AML-193 (cell line): ENCODE measurements at regions not wholly inside any gene's neighbourhood (a gene's known extent, or its start where the extent isn't known, plus 50 kb on each side); places are given as distances from the start of the nearest gene placed in this dataset.
"Not testable (repeated sequence)": the region's sequence is repeated elsewhere in the genome, so short reads cannot be mapped to it uniquely, and the experiment has no call there.

Source experiments
- DNase-seq, 2 experiments: peaks; one replicate each; lab custom pipeline; 2025; lab: John Stamatoyannopoulos, UW

DNA sequence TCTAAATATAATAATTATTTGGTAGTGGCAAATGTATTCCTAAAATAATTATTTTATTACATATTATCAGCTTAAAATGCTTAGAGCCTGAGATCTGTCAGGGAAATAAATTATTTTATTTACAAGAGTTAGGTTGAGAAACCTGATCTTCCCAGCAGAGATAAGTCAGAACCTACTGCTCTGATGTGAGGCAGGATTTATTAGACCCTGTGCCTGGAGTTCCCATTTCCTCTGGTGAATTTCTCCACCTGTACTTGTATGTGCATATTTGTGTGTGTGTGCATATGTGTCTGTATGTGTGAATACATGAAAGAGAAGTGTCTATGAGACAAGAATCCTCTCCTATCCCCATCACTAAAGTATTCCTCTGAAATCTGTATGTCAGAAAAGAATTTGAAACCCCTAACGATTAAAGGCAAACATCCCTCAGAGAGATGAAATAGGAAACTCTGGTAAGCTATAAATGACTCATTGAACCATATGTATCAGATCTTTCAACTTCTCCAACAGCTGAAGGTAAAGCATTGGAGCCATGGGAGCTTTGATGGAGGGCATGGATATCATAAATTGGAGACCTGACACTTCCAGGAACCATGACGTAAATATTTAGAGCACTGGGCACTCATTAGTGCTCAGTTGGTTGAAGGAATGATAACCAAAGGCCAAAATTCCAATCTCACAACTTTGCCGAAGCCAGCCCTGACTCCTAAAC is 190.9 kb downstream of the XPNPEP1 start:
- no peak for DNase-seq

DNA sequence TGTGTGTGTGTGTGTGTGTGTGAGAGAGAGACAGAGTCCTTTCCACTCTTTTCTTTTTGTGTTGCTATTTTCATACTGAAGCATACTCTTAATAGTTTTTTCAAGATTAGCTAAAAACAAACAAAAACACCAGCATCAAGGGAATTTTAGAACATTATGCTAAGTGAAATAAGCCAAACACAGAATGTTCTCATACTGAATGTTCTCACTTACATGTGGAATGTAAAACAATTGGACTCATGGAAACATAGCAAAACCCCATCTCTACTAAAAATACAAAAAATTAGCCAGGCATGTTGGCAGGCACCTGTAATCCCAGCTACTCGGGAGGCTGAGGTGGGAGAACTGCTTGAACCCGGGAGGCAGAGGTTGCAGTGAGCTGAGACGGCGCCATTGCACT is 193.4 kb downstream of the XPNPEP1 start:
- not testable (repeated sequence) for DNase-seq

DNA sequence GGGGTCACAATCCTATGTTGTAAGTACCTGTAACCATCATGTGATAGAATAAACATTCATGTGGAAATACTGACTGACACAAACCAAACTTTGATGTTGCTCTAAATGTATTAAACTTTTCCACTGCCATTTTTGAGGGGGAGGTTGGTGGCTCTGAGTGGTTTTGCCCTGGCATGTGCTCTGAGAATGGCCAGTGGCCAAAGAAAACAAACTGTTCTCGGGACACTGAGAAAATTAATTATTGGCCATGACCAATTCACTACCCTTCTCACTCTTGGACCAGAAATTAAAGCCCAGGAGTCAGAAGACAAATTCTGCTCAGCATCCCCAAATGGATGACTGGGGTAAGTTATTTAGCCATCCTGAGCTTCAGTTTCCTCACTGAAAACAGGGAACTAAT is 195.9 kb downstream of the XPNPEP1 start:
- DNase-seq: no peak

DNA sequence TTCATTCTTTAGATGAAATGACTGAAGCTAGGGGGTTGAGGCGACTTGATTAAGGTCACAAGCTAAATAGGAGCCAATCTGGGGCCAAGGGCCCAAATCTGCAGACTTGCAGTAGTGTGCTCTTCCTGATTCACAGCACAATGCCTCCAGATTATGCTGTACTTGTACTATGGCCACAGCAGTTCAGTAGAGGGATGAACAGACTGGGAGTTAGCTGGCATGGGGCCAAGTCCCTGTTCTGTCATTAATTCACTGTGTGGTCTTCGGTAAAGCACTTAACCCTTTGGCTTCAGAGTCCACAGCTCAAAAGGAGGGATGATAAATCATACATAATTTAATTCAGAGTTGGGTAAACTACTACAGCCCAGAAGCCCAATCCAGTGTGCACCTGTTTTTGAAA is 196.8 kb downstream of the XPNPEP1 start:
- no peak for DNase-seq

DNA sequence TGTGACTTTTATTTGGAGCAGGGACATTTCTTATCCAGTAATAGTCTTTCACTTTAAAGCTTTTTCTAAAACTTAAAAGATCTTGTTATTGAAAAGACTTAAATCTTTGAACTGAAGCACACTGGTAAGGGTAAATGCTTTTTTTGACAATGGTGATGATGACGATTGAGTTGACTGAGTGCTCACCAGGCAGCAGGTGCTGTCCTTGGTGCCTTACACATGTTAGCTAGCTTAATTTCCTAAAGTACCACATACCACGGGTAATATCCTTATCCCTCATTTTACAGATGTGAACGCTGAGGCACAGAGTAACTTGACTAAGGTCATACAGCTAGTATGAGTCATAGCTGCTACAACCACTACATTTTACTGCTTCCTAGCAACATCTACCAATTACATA is 200.0 kb downstream of the XPNPEP1 start:
- DNase-seq: no peak

DNA sequence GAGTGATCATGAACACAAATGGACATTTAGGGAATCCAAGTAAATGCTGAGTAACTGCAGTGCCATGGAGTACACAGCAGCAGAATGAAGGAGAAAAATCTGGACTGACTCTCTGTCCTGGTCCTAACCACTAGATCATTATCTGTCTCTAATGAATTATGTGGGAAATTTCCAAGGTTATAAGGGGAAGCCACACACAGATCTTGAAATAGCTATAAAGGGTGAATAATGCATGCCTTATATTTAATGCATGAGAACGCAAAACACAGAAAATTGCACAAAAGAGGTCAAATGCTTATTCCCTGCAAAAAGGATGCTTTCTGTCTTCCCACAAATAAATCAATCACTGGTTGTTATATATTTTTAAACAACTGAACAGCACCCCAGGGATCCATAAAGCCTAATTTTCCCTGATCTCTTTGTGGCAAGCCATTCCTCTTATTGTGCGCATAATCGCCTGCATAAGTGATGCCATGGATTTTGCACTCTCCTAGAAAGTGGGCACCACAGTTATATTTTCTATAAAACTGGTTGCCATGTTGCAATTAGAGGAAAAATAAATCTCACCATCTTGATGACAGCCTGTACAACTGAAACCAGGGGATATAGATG is 201.8 kb downstream of the XPNPEP1 start:
- no peak for DNase-seq

DNA sequence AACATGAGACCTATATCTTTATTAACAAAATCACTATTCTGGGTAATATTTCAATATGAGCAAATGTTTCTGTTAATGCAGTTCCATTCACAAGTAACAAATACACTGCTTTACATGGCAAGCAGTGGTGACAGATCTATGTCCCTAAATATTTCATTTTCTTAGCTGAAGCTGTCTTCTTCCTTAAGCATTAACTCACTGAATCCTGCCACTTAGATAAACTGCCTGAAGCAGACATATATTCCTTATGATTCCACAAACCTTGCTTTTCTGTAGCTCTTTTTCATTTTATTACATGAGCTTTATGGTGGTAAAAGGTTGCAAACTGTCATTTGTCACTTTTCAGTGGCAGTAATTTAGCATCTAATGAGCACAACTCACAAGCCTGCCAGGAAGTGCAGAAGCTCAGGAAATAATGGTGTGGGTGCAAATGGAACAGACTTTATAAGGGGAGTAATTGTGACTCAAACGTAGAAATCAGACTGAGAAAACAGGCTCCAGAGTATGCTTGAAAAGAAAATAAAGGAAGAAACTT is 217.2 kb downstream of the XPNPEP1 start:
- no peak for DNase-seq

DNA sequence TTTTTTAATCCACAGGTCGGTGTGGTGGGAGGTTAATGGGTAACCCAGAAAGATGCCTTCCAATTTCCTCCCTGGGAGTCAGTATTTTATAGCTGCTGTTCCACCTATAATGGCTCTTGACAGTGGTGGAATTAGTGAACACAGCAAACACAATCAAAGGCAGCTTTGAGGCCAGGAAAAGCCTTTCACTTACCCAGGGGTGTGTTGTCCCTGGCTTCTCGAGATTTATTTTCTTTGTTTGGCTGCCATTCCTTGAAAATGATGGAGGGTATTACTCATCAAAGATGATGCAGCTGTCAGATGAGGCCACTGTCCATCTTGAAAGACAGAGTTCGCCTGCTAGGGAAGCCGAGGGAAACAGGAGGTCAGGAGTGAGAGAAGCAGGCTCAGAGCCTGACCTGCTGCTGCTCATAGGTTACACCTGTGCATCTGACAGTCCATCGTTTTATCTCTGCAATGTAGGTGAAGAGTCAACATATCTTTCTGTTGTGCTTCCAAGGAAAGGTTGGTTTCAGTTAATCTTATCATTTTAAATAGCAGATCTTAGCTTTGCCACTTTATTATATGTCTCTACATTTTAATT is 221.6 kb downstream of the XPNPEP1 start:
- DNase-seq: no peak

DNA sequence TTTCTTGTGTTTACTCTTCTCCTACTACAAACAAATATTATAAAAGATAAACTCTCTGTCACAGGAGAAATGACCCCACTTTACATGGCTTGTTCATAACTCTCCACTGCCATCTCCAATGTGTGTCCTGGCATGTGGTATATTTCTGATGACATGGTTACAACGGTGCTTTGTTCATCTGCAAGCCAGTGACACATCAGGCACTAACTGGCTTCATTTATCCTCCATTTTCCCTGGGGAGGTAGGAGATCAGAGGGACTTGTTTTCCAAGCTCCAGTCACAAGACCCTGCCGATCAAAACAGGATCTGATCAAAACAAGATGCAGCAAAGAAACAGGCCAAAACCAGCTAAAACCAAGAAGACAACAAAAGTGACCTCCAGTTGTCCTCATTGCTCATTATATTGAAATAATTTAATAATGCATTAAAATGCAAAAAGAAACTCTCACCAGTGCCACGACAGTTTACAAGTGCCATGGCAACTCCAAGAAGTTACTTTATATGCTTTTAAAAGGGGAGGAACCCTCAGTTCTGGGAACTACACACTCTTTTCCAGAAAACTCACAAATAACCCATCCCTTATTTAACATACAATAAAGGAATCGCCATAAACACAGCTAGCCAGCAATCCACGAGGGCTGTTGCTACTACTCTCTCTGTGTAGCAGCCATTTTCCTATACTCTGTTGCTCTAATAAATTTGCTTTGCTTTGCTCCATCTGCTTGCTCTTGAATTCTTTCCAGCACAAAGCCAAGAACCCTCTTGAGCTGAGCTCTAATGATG is 224.2 kb downstream of the XPNPEP1 start:
- DNase-seq: no peak

DNA sequence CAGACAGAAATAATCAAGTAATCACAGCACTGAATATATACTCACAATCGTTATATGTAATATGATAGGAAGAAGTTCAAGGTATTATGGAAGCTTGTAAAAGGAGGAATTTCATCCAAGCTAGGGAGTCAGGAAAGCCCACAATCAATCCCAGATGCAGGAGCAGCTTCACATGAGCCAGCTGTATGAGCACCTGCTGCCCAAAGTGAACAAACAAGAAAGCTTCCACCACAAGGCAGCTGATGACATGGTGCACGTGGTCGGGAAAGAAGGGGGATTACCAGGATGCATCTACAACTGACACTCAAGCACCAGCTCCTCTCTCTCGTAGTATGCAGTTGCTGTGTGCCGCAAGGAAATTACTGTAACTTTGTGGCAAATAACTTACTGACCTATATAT is 225.2 kb downstream of the XPNPEP1 start:
- DNase-seq: no peak

DNA sequence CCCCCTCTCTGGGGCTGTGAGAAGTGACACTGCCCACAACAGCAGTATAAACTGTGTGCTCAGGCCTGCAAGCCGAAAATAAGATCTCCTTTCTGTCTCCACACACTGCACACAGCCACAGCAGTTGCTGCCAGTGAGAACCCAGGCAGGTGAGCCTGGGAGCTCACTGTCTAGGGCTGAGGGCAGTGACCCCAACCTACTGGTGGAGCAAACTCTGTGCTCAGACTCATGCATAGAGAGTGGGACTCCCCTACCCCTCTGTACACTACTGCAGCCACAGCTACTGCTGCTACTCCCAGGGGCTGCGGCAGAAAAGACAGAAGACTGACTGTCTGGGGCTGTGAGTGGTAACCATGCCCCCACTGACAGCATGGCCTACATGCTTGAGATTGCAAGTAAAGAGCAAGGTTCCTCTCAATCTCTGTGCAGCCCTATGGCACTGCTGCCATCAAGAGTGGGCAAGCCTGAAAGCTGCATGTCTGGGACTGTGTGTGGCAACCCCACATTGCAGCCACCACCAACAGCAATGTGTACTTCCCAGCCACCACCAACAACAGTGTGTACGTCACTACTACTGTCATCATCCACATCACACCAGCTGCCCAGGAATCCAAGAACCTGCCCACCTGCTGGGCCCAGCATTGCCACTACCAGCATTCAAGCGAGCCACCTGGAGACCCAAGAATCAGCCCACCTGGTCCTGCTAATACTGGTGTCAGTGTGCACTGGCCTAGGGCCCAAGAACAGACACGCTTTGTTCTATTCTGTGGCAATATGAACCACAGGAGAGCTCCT is 226.1 kb downstream of the XPNPEP1 start:
- no peak for DNase-seq

DNA sequence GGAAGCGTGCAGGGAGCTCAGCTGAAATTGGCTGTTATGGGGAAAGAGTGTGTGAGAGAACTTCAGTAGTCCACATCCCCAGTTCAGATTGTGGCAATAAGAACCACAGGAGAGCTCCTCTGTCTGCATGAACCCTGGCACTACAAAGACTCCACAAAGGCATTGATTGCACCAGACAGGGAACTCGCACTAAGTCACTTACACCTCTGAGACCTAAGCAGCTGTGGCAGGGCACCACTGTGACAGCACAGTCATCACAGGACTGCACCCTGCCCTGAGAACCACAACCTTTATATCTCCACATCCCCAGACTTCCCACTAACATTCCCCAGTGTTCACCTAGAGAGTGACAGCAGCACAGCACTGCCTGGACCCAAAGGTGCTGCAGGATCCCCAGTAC is 226.8 kb downstream of the XPNPEP1 start:
- no peak for DNase-seq

DNA sequence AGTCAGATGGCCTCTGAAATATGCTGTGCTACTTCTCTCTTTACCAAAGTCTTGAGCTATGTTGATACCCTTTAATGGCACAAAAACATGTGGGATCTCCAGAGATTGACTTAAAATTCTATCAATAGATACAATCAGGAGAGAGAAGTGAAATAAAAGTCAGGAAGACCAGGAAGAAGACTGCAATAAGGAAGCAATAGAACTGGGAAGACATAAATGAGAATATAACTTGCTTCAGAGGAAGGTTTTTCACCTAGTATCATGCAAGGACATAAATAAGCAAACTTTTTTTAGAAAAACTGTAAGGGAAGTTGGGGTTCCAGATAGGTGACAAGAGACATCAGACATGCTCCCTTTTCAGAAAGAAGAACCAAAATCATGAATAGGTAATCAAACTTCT is 227.3 kb downstream of the XPNPEP1 start:
- DNase-seq: no peak

DNA sequence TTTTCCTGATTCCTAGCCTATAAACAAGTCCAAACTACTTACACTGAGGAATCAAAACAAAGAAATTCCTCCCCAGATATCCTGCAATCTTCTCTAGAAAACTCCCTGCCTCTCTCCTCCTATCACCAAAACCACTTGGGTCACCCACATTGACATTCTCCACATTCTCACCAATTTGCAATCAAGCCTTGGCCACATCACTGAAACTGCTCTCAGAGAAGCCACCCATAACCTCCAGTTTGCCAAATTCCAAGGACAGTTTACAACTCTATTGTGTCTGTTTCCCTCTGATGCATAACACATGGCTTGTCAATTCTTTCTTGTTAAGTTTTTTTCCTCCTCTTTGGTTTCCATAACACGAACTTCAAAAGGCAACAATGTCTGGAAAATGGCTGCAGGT is 233.5 kb downstream of the XPNPEP1 start:
- DNase-seq: no peak

DNA sequence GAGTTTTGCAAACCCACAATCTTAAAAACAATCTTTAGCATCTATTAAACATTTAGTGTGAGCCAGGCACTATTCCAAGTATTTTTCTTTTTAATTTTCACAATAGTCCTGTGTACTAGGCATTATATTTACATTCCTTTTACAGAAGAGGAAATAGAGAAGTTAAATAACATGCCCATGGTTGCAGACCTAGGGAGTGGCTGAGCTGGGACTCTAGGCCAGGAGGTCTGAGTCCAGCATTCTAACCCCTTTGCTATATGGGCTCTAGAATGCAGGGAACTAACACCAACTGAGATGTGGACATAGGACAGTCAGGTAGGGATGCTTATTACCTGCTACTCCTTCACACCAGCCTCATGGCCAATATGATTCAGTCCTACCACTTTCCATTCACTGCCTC is 243.8 kb downstream of the XPNPEP1 start:
- DNase-seq: no peak

DNA sequence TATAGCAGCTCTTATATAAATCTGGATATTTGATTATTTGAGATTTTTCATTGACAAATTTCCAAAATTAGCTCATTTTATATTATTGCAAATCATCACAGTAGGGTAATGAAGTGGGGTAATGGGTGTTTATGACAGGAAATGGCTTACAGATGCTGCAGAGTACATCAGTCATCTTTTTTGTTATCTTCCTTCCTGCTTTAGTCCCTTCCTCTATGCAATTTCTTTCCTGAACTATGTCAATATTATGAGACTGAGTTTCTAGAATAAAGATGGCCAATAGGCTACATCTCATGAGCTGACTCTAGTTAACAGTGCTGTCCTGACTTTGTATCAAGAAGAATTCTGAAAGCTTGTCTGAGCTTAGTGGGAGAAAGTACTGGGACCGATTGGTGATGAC is 244.5 kb downstream of the XPNPEP1 start:
- no peak for DNase-seq

DNA sequence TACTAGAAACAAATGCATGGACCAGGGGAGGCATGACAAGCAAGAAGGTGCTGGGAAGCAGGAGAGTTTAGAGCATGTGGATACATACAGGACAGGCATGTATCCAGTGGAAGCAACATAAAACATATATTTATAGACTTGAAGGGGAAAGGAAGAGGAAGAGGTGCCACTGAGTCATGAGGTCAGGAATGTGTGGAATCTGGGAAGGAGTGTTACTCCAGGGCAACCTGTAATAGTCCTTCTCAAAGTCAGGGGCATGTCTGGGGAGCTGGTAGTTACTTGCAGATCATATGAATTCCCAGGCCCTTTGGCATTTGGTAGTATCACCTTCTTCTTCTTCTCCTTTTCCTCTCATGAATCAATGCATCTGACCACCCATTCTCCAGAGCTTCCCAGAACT is 246.6 kb downstream of the XPNPEP1 start:
- no peak for DNase-seq

DNA sequence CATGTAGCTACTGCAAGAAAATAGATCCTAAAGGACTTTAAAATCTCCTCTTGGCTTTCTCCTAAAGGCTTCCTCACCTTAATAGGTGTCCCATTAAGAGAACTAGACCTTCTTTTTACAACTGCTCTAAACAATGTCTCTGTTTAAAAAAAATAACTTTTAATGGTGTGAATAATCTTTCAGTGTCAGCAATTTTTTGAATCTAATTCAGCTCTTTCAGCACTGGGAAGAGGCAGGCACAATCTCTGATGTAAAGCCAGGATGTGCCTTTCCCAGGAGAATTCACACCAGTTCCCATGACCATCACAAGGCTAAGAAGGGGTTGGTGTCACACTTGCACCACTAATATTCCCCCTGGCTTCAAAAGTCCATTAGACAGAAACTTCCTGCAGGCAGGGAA is 254.6 kb downstream of the XPNPEP1 start:
- DNase-seq: no peak

DNA sequence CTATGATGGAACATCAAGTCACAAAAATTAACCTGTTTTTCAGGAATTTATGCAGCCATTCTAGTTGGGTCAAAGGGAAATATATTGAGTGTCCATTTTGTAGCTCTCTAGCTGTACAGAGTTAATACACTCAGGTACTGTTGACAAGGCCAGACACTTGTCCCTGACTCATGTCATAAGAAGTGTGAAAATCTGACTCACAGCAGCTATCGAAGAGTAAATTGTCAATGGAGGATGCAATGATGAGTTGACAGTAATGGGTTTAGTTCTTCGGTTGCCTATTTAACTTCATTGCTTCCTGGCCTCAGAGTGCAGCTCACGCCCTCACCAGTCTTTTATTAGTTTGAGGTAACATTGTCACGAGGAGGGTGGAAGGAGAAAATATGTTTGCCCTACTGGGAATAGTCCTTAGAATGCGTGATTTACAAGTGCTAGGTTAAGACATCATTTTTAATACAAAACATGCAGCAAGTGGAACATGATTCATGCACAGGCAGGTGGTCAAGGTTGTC is 255.1 kb downstream of the XPNPEP1 start:
- DNase-seq: no peak

DNA sequence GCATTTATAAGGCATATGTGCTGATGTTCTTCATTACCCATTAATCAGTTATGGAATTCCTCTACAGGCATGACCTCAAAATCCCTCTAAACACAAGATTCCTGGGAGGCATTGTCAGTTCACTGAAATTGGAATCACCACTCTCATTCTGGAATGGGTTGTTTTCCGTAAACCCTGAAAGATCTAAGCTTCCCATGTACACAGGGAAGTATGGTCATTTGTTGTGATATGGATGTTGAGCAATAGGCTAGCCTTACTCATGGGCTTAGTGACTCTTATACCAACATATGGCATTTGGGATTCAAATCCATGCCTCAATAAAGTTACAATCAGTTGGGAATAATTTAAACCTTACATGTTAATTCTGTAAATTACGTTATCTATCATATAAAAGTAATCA is 258.0 kb downstream of the XPNPEP1 start:
- DNase-seq: no peak

DNA sequence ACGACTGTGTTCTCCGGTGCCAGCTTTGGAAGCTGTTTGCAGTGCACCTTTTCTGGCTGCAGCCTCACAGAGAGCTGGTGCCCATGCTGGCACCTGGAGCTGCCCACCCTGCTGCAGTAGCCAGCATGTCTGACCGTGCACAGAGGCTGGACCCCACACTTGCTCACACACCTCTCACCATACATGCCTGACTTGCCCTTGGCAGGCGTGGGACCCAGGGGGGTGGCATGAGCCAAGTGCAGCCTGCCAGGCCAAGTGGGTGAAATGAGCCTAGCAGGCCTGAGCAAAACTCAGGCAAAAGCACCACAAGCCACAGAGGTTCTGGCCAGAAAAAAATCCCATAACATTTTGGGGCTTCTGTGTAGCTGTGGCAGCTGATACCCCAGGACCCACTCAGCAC is 258.8 kb downstream of the XPNPEP1 start:
- no peak for DNase-seq

DNA sequence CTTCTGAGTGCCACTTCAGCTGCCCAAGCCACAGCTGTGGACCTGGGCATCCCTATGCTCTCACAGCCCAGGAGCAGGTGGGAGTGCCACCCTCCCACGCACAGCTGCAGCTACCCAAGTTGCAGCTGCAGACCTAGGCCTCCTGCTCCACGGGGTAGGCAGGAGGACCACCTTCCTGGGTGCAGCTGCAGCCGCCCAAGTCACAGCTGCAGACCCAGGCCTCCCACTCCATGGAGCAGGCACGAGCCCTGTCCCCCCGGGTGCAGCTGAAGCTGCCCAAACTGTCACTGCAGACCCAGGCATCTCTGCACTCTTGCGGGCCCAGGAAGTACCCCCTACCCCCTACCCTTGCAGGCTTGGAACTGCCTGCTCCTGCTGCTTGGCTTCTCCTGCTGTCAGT is 260.2 kb downstream of the XPNPEP1 start:
- DNase-seq: no peak
